DOHH2 (cell line): ENCODE measurements at regions not wholly inside any gene's neighbourhood (a gene's known extent, or its start where the extent isn't known, plus 50 kb on each side); places are given as distances from the start of the nearest gene placed in this dataset.

Source experiments
- H3F3A ChIP-seq: fragments of 200-600 bp; sonication (generic), shearing (Covaris generic); 2 replicates; pipeline ENCODE4 v1.6.0; 2016; ENCODE audit warnings: antibody characterized with exemption, mild to moderate bottlenecking; ENCODE audit not compliant: control insufficient read depth, insufficient read depth
- H3K27ac ChIP-seq: fragments of 200-600 bp; sonication (generic); 2 replicates; pipeline ENCODE4 v1.5.1; 2014; ENCODE audit warnings: low read depth, mild to moderate bottlenecking, low read length, moderate library complexity
- H3K27me3 ChIP-seq: fragments of 200-600 bp; sonication (generic); 2 replicates; pipeline ENCODE4 v1.6.1; 2014; ENCODE audit warnings: mild to moderate bottlenecking, low read length, mixed read lengths; ENCODE audit not compliant: control insufficient read depth
- H3K36me3 ChIP-seq: fragments of 200-600 bp; sonication (generic); 2 replicates; pipeline ENCODE4 v1.6.1; 2014; ENCODE audit warnings: mild to moderate bottlenecking, low read length, moderate library complexity, mixed read lengths; ENCODE audit not compliant: control insufficient read depth
- H3K4me1 ChIP-seq: fragments of 200-600 bp; sonication (generic); 2 replicates; pipeline ENCODE4 v1.6.1; 2014; ENCODE audit warnings: mild to moderate bottlenecking, low read length, mixed read lengths; ENCODE audit not compliant: control insufficient read depth
- H3K4me2 ChIP-seq: fragments of 200-600 bp; sonication (generic); 2 replicates; pipeline ENCODE4 v1.6.0; 2014; ENCODE audit warnings: mild to moderate bottlenecking, low read length, moderate library complexity
- H3K4me3 ChIP-seq: fragments of 200-600 bp; sonication (generic); 2 replicates; pipeline ENCODE4 v1.5.1; 2014; ENCODE audit warnings: mild to moderate bottlenecking, low read length, mixed read lengths
- H3K79me2 ChIP-seq: fragments of 200-600 bp; sonication (generic); 2 replicates; pipeline ENCODE4 v1.6.1; 2014; ENCODE audit warnings: mild to moderate bottlenecking, low read length, mixed read lengths; ENCODE audit not compliant: control insufficient read depth
- H3K9me2 ChIP-seq: fragments of 200-600 bp; sonication (generic); replicated peaks from 2 replicates; pipeline ENCODE4 v1.6.1; 2014; ENCODE audit warnings: mild to moderate bottlenecking, low read length, mixed read lengths; ENCODE audit not compliant: control insufficient read depth
- H3K9me3 ChIP-seq: fragments of 200-600 bp; sonication (generic); 2 replicates; pipeline ENCODE4 v1.6.1; 2014; ENCODE audit warnings: antibody characterized with exemption, low read length, mixed read lengths; ENCODE audit not compliant: control insufficient read depth, insufficient read depth
- H4K20me1 ChIP-seq: fragments of 200-600 bp; sonication (generic); 2 replicates; pipeline ENCODE4 v1.6.0; 2014; ENCODE audit warnings: low read depth, mild to moderate bottlenecking, antibody characterized with exemption, low read length, moderate library complexity; ENCODE audit not compliant: control insufficient read depth, insufficient read depth
- CTCF ChIP-seq: fragments of 200-600 bp; sonication (generic); IDR thresholded peaks from one replicate; pipeline ENCODE4 v1.5.1; 2014; ENCODE audit warnings: antibody characterized with exemption, mild to moderate bottlenecking, low read depth, low read length; ENCODE audit not compliant: poor library complexity, severe bottlenecking
- EZH2phosphoT487 ChIP-seq: fragments of 200-600 bp; sonication (generic); IDR thresholded peaks from 2 replicates; pipeline ENCODE4 v1.6.1; 2017; ENCODE audit warnings: borderline replicate concordance, mild to moderate bottlenecking, antibody characterized with exemption, low read length, moderate library complexity, mixed read lengths

- Histone ChIP-seq H3F3A (no peaks in the 10 kb centered on the region), H3K4me2 (no peak overlapping the region), H3K27me3 (no peaks in the 10 kb centered on the region), H3K4me1 (no peaks in the 10 kb centered on the region), H3K4me3 (no peak overlapping the region), H3K9me2 (no peaks in the 10 kb centered on the region), H3K9me3 (no peaks in the 10 kb centered on the region), H3K79me2 (no peaks in the 10 kb centered on the region), H3K27ac (no peak overlapping the region), H3K36me3 (no peaks in the 10 kb centered on the region), H4K20me1 (no peaks in the 10 kb centered on the region)
- no peak for TF ChIP-seq EZH2phosphoT487
- no peak for TF ChIP-seq CTCF
Measured at GRCh38 chr2:163210430-163210918, 371.9 kb upstream of the KCNH7 start.

- Histone ChIP-seq H3K27ac (no peak overlapping the region), H3K9me2 (no peaks in the 10 kb centered on the region), H3K9me3 (no peaks in the 10 kb centered on the region), H3K4me1 (no peaks in the 10 kb centered on the region), H3K36me3 (no peaks in the 10 kb centered on the region), H3K4me2 (no peak overlapping the region), H3F3A (no peaks in the 10 kb centered on the region), H3K79me2 (no peaks in the 10 kb centered on the region), H3K4me3 (no peak overlapping the region), H4K20me1 (no peaks in the 10 kb centered on the region), H3K27me3 (no peaks in the 10 kb centered on the region)
- no peak for TF ChIP-seq CTCF
- TF ChIP-seq EZH2phosphoT487, result no peak
Measured at GRCh38 chr2:163207693-163208370, 369.3 kb upstream of the KCNH7 start.

- Histone ChIP-seq H3K27ac (no peak overlapping the region), H4K20me1 (no peaks in the 10 kb centered on the region), H3K27me3 (no peaks in the 10 kb centered on the region), H3K79me2 (no peaks in the 10 kb centered on the region), H3K4me1 (no peaks in the 10 kb centered on the region), H3K36me3 (no peaks in the 10 kb centered on the region), H3K4me3 (no peak overlapping the region), H3F3A (no peaks in the 10 kb centered on the region), H3K4me2 (no peak overlapping the region), H3K9me2 (no peaks in the 10 kb centered on the region), H3K9me3 (no peaks in the 10 kb centered on the region)
- TF ChIP-seq CTCF (no peak), EZH2phosphoT487 (no peak)
Measured at GRCh38 chr2:163205589-163206254, 367.2 kb upstream of the KCNH7 start.
